ENCODE measurements at regions not wholly inside any gene's neighbourhood (a gene's known extent, or its start where the extent isn't known, plus 50 kb on each side); places are given as distances from the start of the nearest gene placed in this dataset.

DNA sequence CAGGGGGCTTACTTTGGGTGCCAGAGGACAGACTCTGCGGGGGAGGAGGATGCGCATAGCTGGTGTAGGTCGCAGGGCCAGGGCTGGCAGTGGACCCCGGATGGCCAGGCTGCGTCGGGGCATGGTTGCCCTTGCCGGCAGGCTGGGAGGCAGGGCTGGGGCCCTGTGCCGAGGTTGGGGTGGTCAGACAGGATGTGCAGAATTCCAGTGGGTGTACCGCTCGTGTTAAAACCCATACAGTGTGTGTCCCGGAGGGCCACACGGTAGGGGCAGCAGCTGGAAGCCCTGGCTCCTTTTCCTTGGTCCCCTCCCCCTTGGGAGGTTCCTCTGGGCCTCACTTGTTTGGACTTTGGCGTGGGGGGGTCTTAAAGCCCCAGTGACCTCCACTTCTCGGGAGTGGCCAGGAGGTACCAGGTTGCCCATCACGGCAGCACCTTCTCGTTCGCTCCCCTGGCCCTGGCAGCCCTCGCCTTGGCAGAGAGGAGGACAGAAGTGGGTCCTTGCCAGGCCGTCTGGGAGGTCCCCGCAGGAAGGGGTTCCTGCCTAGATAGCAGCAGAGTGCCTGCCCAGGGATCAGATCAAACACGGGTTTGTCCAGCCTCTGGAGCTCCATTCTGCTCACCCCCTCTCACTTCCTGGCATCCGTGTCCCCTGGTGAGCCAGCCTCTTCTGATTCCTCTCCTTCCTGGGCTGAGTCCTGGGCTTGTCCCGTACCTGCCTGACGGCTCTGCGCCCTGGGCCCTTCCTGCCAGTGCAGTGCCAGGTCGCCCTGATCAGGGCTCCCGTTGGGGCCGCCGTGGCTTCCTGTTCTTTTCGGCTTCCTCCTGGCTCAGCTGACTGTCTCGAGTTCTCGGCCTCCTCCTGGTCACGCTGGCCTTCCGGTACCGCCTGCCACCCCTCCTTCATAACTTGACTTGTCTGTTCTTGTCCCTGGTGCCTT, 56.7 kb upstream of the HGFAC start:
- DNase-seq = no peak

DNA sequence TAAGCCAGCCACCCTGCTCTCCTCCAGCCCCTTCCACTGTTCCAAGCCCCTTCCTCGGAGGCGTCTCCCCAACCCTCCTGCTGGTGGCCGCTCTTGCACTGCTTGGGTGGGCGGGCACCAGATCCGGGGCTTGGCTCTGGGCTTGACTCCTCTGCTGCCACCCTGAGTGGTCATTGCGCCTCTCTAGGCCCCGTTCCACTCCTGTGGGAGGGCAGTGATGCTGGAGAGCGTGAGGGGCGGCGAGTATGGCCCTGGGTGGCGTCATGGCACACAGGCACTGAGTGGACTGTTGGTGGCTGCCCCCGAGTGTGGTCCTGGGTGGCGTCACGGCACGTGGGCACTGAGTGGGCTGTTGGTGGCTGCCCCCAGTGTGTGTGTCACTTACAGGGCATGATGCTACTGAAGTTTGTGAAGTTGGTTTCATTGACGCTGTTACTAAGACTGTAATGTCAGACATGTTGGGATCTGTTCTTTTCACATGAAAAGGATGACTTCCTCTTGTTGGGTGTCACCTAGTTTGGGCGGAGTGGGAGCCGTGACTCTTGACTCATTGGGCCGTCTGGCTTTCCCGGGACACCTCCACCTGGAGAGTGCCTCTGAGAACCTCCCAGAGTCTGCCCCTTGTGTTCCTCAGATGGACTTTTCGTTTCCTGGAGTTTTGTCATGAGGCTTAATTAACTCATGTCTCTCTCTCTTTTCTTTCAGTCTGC, 55.9 kb upstream of the HGFAC start:
- DNase-seq = no peak

DNA sequence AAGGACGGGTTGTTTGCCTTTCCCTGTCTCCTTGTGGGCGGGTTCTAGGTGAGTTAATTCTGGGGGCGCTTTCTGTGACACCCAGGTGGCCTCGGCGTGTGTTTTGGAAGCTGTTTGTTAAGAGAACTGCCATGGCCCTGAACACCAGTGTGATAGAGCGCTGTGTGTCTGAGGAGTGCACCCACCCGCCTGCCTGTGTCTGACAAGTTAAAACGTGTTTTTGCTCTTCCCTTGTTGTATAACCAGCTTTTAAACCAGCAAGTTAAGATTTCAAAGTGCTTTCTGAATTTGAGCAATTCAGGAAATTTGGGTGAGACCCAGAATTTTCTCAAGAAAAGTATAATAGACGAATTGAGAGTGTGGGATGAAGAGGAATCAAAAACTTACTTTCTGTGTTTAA, 55.2 kb upstream of the HGFAC start:
- no peak for DNase-seq

DNA sequence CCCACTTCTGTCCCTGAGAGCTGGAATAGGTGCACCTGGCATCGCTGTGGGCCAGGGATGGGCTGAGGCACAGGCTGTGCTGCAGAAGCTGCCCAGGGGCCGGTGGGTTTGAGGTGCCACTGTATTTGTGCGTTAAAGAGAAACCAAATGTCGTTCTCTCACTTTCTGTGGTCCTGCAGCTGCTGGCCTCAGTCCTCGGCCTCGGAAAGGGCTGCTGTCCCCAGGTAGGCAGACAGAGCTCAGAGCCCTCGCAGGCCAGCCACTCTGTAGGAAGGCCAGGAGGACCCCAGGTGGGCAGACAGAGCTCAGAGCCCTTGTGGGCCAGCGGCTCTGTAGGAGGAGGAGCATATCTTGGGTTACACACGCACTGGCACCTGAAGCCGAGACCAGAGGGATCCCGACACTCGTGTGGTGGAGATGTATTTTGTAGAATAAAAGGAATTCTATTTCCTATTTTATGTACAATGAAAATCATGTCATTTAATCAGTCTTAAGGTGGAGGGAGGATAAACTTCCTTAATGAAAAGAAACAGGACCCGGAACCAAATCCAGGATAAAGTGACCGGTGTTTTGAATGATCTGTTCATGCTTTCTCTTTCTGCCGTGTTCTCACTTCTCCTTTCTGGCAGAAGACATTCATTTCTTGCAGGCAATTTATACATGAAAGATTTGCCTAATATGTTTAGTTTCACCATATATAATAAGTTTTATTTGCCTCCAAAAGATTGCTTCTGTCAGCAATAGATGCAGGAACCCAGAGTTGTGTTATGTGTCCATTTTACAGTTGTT, 54.4 kb upstream of the HGFAC start:
- DNase-seq = no peak

DNA sequence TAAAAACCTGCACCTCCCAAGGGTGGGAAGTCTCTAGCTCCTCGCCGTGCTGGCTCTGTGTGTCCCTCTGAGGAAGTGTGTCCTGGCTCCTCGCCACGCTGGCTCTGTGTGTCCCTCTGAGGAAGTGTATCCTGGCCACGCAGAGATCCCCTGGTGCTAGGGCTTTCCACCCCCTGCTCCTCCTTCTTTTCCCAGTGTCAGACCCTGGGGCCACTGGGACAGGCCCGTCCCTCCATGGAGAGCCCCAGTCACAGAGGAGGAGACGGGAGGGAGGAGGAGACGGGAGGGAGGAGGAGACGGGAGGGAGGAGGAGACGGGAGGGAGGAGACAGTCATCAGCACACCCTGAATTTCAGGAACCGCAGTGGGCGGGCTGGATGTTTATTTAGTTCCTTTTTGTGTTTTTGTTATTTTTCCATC, 53.8 kb upstream of the HGFAC start:
- no peak for DNase-seq

DNA sequence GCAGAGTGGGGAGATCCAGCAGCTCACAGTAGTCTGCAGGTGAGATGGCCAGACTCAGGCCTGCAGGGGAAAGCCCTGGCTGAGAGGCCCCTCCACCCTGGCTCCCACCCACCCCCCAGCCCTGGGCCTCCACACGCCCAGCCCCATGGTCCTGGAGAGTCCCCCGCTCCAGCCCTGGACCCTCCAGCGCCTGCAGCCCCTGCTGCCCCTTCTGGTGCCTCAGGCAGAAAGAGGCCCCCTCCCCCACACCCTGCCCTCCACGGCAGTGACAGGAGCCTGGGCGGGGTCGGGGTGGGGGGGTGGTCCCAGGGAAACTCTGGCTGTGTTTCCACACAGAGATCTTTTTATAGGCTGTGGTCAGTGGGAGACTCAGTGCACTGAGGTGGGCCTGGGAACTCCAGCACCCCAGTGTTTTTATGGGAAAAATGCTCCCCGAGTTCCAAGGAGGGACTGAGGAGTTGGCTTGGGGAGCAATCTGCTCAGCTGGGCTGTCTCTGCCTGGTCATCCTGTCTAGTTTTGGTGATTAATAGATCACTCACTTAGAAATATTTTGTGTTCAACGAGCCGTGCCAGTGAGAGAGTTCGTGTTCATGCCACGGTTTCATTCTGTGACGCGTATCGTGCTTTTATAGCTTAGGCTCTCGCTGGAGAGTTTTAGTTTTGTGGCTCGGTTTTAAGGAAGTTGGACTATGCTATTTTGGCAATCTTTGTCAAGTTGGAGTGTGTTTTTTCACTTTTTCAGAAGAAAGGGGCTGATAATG, 53.1 kb upstream of the HGFAC start:
- DNase-seq = no peak

DNA sequence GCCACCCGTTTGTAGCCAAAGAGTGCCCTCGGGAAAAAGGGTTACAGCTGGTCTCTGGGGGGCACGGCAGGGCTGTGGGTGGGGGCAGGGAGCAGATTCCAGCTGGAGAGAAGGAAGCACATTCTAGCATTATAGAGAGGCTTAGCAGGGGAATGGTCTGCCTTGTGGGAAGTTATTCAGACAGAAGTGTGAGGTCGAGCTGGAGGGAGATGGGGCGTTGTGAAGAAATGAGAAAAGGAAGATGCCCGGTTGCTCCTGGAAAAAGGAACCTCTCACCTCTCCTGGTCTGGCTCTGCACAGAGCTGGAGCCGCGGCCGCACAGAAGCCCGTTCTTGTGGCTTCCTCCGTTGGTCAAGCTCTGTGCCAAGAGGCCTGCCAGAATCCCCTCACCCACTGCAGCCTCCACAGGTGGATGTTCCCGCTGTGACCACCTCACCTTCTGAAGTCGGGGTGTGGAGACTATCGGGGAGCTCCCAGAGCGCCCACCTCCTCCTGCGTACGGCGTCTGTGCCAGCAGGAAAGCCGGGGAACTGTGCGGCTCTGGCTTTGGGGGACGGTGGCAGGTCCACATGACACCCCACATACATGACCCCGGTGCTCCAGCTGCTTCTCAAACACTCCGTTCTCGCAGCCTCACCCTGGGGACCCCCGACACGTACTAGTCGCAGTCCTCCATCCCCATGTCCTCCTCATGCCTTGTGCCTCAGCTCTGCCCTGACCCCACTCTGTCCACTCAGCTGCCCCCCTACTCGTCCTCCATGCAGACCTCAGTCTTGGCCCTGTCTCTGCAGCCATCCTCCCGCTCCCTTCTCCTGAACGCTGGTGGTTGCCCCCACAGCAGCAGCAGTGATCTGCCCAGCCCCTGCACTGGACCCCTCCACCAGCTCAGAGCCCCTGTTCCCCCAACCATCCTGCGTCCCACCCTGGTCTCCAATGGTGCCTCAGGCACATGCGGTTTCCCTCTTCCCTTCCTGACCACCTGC, 52.2 kb upstream of the HGFAC start:
- no peak for DNase-seq

DNA sequence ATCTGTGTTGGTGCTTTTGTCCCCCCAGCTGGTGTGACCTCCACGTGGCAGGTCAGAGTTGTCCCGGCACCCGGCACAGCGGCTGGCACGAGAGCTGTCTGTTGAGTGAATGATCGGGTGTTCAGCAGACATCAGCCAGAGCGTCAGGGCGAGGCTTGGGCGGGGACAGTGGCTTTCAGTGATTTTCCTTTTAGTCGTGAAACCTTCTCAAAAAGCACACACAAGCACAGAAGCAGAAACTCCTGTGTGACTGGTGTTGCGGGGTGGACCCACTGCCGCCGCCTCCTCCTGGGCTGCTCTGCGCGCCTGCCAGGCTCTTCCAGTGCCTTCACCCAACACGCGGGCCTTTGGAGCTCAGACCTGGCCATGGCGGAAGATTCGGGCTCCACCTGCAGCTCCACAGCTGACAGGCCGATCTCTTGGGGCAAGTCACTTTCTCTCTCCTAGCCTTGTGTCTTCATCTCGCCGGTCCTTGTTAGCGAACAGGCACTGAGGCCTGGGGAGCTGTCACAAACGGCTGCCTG, 51.4 kb upstream of the HGFAC start:
- no peak for DNase-seq

DNA sequence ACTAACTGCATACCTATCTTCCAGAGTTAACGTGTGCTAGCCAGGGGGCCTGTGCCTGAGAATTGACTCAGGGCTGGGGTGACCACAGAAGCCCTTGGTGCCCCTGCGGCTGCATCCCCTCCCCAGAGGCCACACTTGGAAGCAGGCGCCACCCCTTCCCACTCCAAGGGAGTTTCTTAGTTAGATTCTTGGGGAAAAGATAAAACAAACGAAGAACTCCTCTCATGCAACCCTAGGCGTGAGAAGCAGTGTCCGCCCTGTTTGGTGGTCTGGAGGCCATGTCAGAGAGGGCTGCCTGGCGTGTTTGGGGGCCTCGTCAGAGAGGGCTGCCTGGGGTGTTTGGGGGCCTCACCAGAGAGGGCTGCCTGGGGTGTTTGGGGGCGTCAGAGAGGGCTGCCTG, 50.3 kb upstream of the HGFAC start:
- no peak for DNase-seq
